Gastroesophageal sphincter (tissue), 3 donors: ENCODE measurements at regions not wholly inside any gene's neighbourhood (a gene's known extent, or its start where the extent isn't known, plus 50 kb on each side); places are given as distances from the start of the nearest gene placed in this dataset.

ENCODE experiments used
- CTCF ChIP-seq, 4 experiments: fragments of 200-600 bp in 2 of 4; fragments of 450-650 bp in 2 of 4; sonication (generic) in 1 of 4; IDR thresholded peaks; one replicate each; pipeline ENCODE4 v1.5.1; 2017 to 2019; ENCODE audit warnings: antibody characterized with exemption in 4 of 4, mild to moderate bottlenecking in 2 of 4, moderate library complexity in 2 of 4
- EP300 ChIP-seq: sonication (generic); formaldehyde crosslinking; IDR thresholded peaks from one replicate; pipeline ENCODE4 v1.6.1; 2017; ENCODE audit warnings: antibody characterized with exemption, mild to moderate bottlenecking
- POLR2A ChIP-seq, 2 donors: fragments of 450-650 bp; IDR thresholded peaks; one replicate each; pipeline ENCODE4 v1.6.1; 2017; ENCODE audit warnings: antibody characterized with exemption in 2 of 2, mild to moderate bottlenecking in 2 of 2, moderate library complexity in 1 of 2
- POLR2AphosphoS5 ChIP-seq: sonication (generic); formaldehyde crosslinking; IDR thresholded peaks from one replicate; pipeline ENCODE4 v1.6.1; 2017; ENCODE audit warnings: antibody characterized with exemption

GRCh38 chr3:110708156-110708555 is 363.5 kb upstream of the NECTIN3 start:
- no peak for TF ChIP-seq CTCF (IDR thresholded peaks at IDR 0.05)
- TF ChIP-seq POLR2A (IDR thresholded peaks at IDR 0.05) = no peak
- TF ChIP-seq POLR2AphosphoS5 = no peak
- no peak for TF ChIP-seq EP300
